Astrocyte (in vitro differentiated cells and primary cell): ENCODE measurements at regions not wholly inside any gene's neighbourhood (a gene's known extent, or its start where the extent isn't known, plus 50 kb on each side); places are given as distances from the start of the nearest gene placed in this dataset.

Experiments used
- DNase-seq: peaks from one replicate; pipeline ENCODE4 v3.0.0-alpha.2; 2010; ENCODE audit warnings: low read depth
- FAIRE-seq: peaks from 2 replicates; lab custom pipeline; 2011; peaks lifted over from hg19 to GRCh38; lab: Jason Lieb, UNC
- H2AFZ ChIP-seq: 2 replicates; pipeline ENCODE4 v1.6.0; 2012; ENCODE audit warnings: low read depth, low read length, inconsistent platforms
- H3K27ac ChIP-seq: 2 replicates; pipeline ENCODE4 v1.5.1; 2011; ENCODE audit warnings: low read depth, low read length, inconsistent platforms
- H3K27me3 ChIP-seq: 2 replicates; pipeline ENCODE4 v1.6.0; 2011; ENCODE audit warnings: low read length, inconsistent platforms; ENCODE audit not compliant: insufficient read depth
- H3K36me3 ChIP-seq: 2 replicates; pipeline ENCODE4 v1.5.1; 2011; ENCODE audit warnings: low read length, inconsistent platforms; ENCODE audit not compliant: insufficient read depth
- H3K4me1 ChIP-seq: 2 replicates; pipeline ENCODE4 v1.5.1; 2011; ENCODE audit warnings: low read length, inconsistent platforms; ENCODE audit not compliant: insufficient read depth
- H3K4me2 ChIP-seq: 2 replicates; pipeline ENCODE4 v1.6.0; 2012; ENCODE audit warnings: low read length, inconsistent platforms
- H3K4me3 ChIP-seq: 2 replicates; pipeline ENCODE4 v1.5.1; 2011; ENCODE audit warnings: low read depth, mild to moderate bottlenecking, low read length, inconsistent platforms; ENCODE audit not compliant: insufficient read depth
- H3K79me2 ChIP-seq: 2 replicates; pipeline ENCODE4 v1.6.0; 2012; ENCODE audit warnings: mild to moderate bottlenecking, low read length, inconsistent platforms; ENCODE audit not compliant: insufficient read depth
- H3K9ac ChIP-seq: 2 replicates; pipeline ENCODE4 v1.6.0; 2012; ENCODE audit warnings: mild to moderate bottlenecking, low read length, inconsistent platforms
- H3K9me3 ChIP-seq: 2 replicates; pipeline ENCODE4 v1.5.1; 2012; ENCODE audit warnings: low read depth, mild to moderate bottlenecking, low read length, inconsistent platforms; ENCODE audit not compliant: insufficient read depth
- H4K20me1 ChIP-seq: 2 replicates; pipeline ENCODE4 v1.6.0; 2012; ENCODE audit warnings: low read length, inconsistent platforms; ENCODE audit not compliant: insufficient read depth
- H3K27ac Mint-ChIP-seq: one replicate; pipeline ENCODE4 v1.8.0; 2021; ENCODE audit warnings: mild to moderate bottlenecking, mixed read lengths; ENCODE audit not compliant: unreplicated experiment
- H3K27me3 Mint-ChIP-seq: one replicate; pipeline ENCODE4 v1.8.0; 2021; ENCODE audit warnings: low read depth, mixed read lengths; ENCODE audit not compliant: unreplicated experiment
- H3K36me3 Mint-ChIP-seq: one replicate; pipeline ENCODE4 v1.8.0; 2021; ENCODE audit warnings: low read depth, mixed read lengths; ENCODE audit not compliant: unreplicated experiment
- H3K4me1 Mint-ChIP-seq: one replicate; pipeline ENCODE4 v1.8.0; 2021; ENCODE audit warnings: low read depth, mixed read lengths; ENCODE audit not compliant: unreplicated experiment
- H3K4me3 Mint-ChIP-seq: one replicate; pipeline ENCODE4 v1.8.0; 2021; ENCODE audit warnings: mild to moderate bottlenecking, moderate library complexity, mixed read lengths; ENCODE audit not compliant: unreplicated experiment
- H3K9me3 Mint-ChIP-seq: one replicate; pipeline ENCODE4 v1.8.0; 2021; ENCODE audit warnings: mild to moderate bottlenecking, mixed read lengths; ENCODE audit not compliant: unreplicated experiment
- CTCF ChIP-seq: IDR thresholded peaks from 2 replicates; pipeline ENCODE4 v1.5.1; 2011; ENCODE audit warnings: low read depth, mild to moderate bottlenecking, inconsistent platforms, low read length, moderate library complexity; ENCODE audit not compliant: insufficient read depth
- EZH2 ChIP-seq: IDR thresholded peaks from 2 replicates; pipeline ENCODE4 v1.6.1; 2012; ENCODE audit warnings: mild to moderate bottlenecking, low read length, inconsistent platforms; ENCODE audit not compliant: insufficient read depth

- no peaks in the 10 kb centered on the region for H3K9me3 Mint-ChIP-seq
- no peaks in the 10 kb centered on the region for H4K20me1 ChIP-seq
- no peak overlapping the region for H3K27ac ChIP-seq
- no peaks in the 10 kb centered on the region for H3K27me3 Mint-ChIP-seq
- H3K4me1 Mint-ChIP-seq = no peaks in the 10 kb centered on the region
- H3K4me3 ChIP-seq = no peak overlapping the region
- H3K4me3 Mint-ChIP-seq = no peak overlapping the region
- H3K4me2 ChIP-seq = no peak overlapping the region
- no peak overlapping the region for H3K9ac ChIP-seq
- no peak for DNase-seq
- no peak overlapping the region for H2AFZ ChIP-seq
- no peak overlapping the region for H3K27ac Mint-ChIP-seq
- TF ChIP-seq EZH2 = no peak
- TF ChIP-seq CTCF = no peak
- H3K9me3 ChIP-seq = no peaks in the 10 kb centered on the region
- no peaks in the 10 kb centered on the region for H3K79me2 ChIP-seq
- no peaks in the 10 kb centered on the region for H3K27me3 ChIP-seq
- no peak for FAIRE-seq
- H3K4me1 ChIP-seq = no peaks in the 10 kb centered on the region
- no peaks in the 10 kb centered on the region for H3K36me3 Mint-ChIP-seq
- H3K36me3 ChIP-seq = no peaks in the 10 kb centered on the region
Observed at GRCh38 chr5:164742025-164742424, 1236.6 kb downstream of the MAT2B start.

GRCh38 chr5:164746723-164747122 is 1241.3 kb downstream of the MAT2B start:
- no peak overlapping the region for H2AFZ ChIP-seq
- Mint-ChIP-seq H3K36me3 (no peaks in the 10 kb centered on the region), H3K4me3 (no peak overlapping the region), H3K9me3 (no peaks in the 10 kb centered on the region), H3K27me3 (no peaks in the 10 kb centered on the region), H3K4me1 (no peaks in the 10 kb centered on the region), H3K27ac (no peak overlapping the region)
- no peaks in the 10 kb centered on the region for H3K79me2 ChIP-seq
- no peaks in the 10 kb centered on the region for H3K27me3 ChIP-seq
- no peaks in the 10 kb centered on the region for H3K9me3 ChIP-seq
- no peak overlapping the region for H3K27ac ChIP-seq
- H3K9ac ChIP-seq = no peak overlapping the region
- no peaks in the 10 kb centered on the region for H4K20me1 ChIP-seq
- FAIRE-seq (no peak), DNase-seq (no peak)
- H3K4me3 ChIP-seq = no peak overlapping the region
- H3K4me2 ChIP-seq = no peak overlapping the region
- no peaks in the 10 kb centered on the region for H3K4me1 ChIP-seq
- TF ChIP-seq EZH2 (no peak), CTCF (no peak)
- no peaks in the 10 kb centered on the region for H3K36me3 ChIP-seq

- no peak for FAIRE-seq
- TF ChIP-seq EZH2 = no peak
- TF ChIP-seq CTCF = no peak
- H3K4me2 ChIP-seq = no peak overlapping the region
Observed at GRCh38 chr5:164747371-164747770, 1242.0 kb downstream of the MAT2B start.

More at GRCh38 chr5:164747371-164747770, 1242.0 kb downstream of the MAT2B start:
- H3K9ac ChIP-seq = no peak overlapping the region
- Mint-ChIP-seq H3K27me3 (no peaks in the 10 kb centered on the region), H3K9me3 (no peaks in the 10 kb centered on the region), H3K4me3 (no peak overlapping the region), H3K4me1 (no peaks in the 10 kb centered on the region), H3K36me3 (no peaks in the 10 kb centered on the region), H3K27ac (no peak overlapping the region)
- H4K20me1 ChIP-seq = no peaks in the 10 kb centered on the region
- H2AFZ ChIP-seq = no peak overlapping the region
- H3K4me1 ChIP-seq = no peaks in the 10 kb centered on the region
- H3K27me3 ChIP-seq = no peaks in the 10 kb centered on the region
- DNase-seq = no peak
- no peaks in the 10 kb centered on the region for H3K79me2 ChIP-seq
- no peak overlapping the region for H3K4me3 ChIP-seq
- no peak overlapping the region for H3K27ac ChIP-seq
- H3K9me3 ChIP-seq = no peaks in the 10 kb centered on the region
- H3K36me3 ChIP-seq = no peaks in the 10 kb centered on the region
